ENCODE measurements at regions not wholly inside any gene's neighbourhood (a gene's known extent, or its start where the extent isn't known, plus 50 kb on each side); places are given as distances from the start of the nearest gene placed in this dataset.

DNA sequence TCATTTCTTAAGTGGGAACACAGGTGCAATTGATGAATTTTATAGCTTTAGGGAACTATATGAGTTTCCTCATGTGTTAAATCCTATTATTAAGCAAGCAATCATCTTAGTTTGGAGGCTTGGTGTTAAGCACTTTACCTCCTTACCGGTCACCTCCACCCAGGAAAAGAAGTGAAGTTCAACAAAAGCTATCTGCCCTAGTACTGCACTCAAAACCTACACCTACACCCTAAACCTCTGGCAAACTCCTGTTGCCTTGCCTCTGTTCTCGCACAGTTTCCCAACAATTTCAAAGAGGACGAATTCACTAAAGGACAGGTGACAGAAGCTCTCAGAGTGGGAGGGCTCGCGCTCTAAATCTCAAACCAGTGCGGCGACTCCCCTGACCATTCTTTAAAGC, 85.7 kb upstream of the TENT5D start:
- H3K27me3 ChIP-seq (ENCODE audit: insufficient read depth, low read length) = no peaks in the 10 kb centered on the region
- no peaks in the 10 kb centered on the region for H3K4me1 ChIP-seq (ENCODE audit: insufficient read depth, low read length)
- H2AFZ ChIP-seq (ENCODE audit: low read depth, low read length) = peak overlapping the region; percentile 53
- no peaks in the 10 kb centered on the region for H3K36me3 ChIP-seq (ENCODE audit: insufficient read depth, low read length)
- no peaks in the 10 kb centered on the region for H3K9me3 ChIP-seq (ENCODE audit: low read length)
- no peak overlapping the region for H3K4me3 ChIP-seq (ENCODE audit: low read length)

DNA sequence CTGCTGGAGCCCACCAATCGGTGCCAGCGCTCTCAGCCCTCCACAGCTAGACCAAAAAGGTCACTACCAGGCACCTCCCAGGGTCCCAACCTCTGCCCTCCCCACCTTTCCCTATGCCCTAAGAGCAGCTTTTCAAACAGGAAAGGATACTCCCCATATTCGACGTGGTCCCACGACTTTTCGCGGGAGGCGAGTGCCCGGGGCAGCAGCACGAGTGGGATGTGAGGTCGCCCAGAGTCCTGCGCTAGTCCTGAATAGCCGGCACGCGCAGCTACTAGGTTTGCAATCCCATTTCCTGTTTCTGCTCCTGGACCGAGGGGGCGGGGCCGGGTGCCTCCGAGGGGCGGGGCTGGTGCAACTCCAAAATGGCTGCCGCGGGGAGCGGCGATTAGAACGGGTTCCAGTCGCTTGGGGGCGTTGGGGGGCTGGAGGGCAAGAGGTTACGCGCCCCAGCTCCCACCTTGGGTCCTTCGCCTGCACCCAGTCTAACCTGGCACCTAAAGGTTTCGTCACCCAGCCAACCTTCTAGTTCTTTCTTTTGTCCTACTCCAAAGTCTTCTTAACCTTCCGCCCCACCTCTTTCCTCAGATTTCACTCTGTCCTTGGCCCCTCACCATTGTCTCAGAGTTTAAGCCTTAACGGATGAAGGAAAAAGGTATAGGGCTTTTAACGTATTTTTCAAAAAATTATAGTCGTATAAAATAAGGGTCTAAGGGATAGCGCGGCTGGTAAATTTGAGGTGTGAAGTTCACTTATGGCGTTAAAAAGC, 85.0 kb upstream of the TENT5D start:
- Histone ChIP-seq H3K9me3 (ENCODE audit: low read length) (no peaks in the 10 kb centered on the region), H2AFZ (ENCODE audit: low read depth, low read length) (peak overlapping the region; percentile 53), H3K4me3 (ENCODE audit: low read length) (peak overlapping the region; percentile 16), H3K4me1 (ENCODE audit: insufficient read depth, low read length) (no peaks in the 10 kb centered on the region), H3K36me3 (ENCODE audit: insufficient read depth, low read length) (no peaks in the 10 kb centered on the region), H3K27me3 (ENCODE audit: insufficient read depth, low read length) (no peaks in the 10 kb centered on the region)

DNA sequence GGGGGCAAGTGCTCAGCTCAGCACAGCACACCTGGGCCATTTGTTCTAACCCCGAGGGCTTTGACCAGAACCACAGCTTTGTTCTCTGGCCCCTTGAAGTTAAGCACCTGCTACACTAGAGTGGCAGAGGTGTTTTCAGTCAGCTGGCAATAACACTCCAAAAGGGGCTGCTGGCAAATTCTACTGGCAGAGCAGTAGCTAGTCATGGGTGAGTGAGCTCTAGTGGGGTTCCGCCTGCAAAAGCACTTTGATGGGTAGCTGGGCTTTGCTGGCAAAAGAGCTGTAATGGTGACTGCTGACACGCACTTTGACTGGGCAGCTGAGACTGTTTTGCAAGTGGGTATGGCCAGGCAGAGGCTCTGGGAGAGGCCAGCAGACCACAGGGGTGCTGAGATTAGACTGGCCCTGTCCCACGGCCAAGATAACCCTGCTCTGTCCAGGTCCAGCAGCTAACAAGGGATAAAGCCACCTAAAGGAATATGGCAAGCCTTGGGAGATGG, 65.2 kb upstream of the TENT5D start:
- H3K4me1 ChIP-seq (ENCODE audit: insufficient read depth, low read length) = no peaks in the 10 kb centered on the region
- H3K9me3 ChIP-seq (ENCODE audit: low read length) = no peaks in the 10 kb centered on the region
- no peaks in the 10 kb centered on the region for H3K36me3 ChIP-seq (ENCODE audit: insufficient read depth, low read length)
- no peak overlapping the region for H3K4me3 ChIP-seq (ENCODE audit: low read length)
- no peak overlapping the region for H2AFZ ChIP-seq (ENCODE audit: low read depth, low read length)
- no peaks in the 10 kb centered on the region for H3K27me3 ChIP-seq (ENCODE audit: insufficient read depth, low read length)

Data from neuron (in vitro differentiated cells).